Tibial nerve (tissue), 4 donors: ENCODE measurements at regions not wholly inside any gene's neighbourhood (a gene's known extent, or its start where the extent isn't known, plus 50 kb on each side); places are given as distances from the start of the nearest gene placed in this dataset.

Source experiments
- CTCF ChIP-seq, 5 experiments: fragments of 200-600 bp in 3 of 5; fragments of 450-650 bp in 2 of 5; sonication (generic) in 3 of 5; IDR thresholded peaks; one replicate each; pipeline ENCODE4 v1.5.1; 2016 to 2019; ENCODE audit warnings: antibody characterized with exemption in 5 of 5, mild to moderate bottlenecking in 3 of 5, moderate library complexity in 2 of 5
- EP300 ChIP-seq, 2 donors: sonication (generic); formaldehyde crosslinking; IDR thresholded peaks; one replicate each; pipeline ENCODE4 v1.6.1; 2017; ENCODE audit warnings: antibody characterized with exemption in 2 of 2, mild to moderate bottlenecking in 1 of 2
- POLR2A ChIP-seq, 2 donors: fragments of 450-650 bp; IDR thresholded peaks; one replicate each; pipeline ENCODE4 v1.6.1; 2017; ENCODE audit warnings: antibody characterized with exemption in 2 of 2, mild to moderate bottlenecking in 2 of 2, moderate library complexity in 2 of 2

DNA sequence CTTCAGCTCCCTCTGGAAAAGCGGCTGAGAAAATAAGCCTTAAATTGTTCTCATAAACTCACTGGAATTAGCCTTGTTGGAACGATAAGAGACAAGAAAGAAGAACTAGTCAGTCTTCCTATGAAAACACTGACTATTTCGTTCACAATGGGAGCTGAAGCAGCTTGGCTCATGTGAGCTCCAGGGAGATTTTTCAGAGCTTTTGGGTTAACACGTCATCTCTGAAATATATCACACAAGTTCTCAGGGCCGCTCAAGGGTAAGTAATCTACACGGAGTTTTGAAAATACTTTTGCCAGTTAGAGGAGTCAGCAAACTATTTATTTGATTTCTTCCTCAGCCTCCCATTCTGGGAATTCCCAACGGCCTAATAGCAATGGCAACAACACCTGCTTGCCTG is 316.2 kb upstream of the MGAT5 start:
- no peak for TF ChIP-seq CTCF (IDR thresholded peaks at IDR 0.05)
- no peak for TF ChIP-seq POLR2A (IDR thresholded peaks at IDR 0.05)
- no peak for TF ChIP-seq EP300 (IDR thresholded peaks at IDR 0.05)
